AG09309 (cell line): ENCODE measurements at regions not wholly inside any gene's neighbourhood (a gene's known extent, or its start where the extent isn't known, plus 50 kb on each side); places are given as distances from the start of the nearest gene placed in this dataset.

ENCODE experiments used
- DNase-seq: peaks from one replicate; pipeline ENCODE4 v3.0.0-alpha.2; 2010; ENCODE audit warnings: low read depth
- H3K4me3 ChIP-seq: 2 replicates; pipeline ENCODE4 v1.5.1; 2011; ENCODE audit warnings: mild to moderate bottlenecking, low read depth, low read length, moderate library complexity; ENCODE audit not compliant: control insufficient read depth
- TF ChIP-seq, protein P1 (sequence below): IDR thresholded peaks from 2 replicates; pipeline ENCODE4 v1.5.1; 2011; ENCODE audit warnings: mild to moderate bottlenecking, low read depth, low read length, inconsistent platforms; ENCODE audit not compliant: insufficient read depth, control insufficient read depth; ENCODE audit errors: missing control alignments

DNA sequence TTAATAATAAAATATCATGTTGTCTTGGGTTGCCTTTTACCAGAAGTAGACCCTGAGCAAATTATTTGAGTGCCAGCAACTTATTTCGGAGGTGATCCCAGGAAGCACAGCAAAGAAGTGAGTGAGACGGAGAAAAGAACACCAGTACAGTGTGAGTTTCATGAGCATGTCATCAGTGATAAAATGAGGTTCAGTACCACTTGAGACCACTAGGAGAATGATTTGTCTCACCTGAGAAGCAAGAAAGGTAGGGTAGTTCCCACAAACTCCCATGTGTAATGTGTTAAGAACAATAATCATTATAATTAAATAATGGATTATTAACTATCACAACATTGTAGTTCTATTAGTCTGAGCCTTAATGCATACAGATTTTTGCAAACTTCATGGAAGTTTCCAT, 112.8 kb upstream of the DMD start:
- H3K4me3 ChIP-seq: no peak overlapping the region
- TF ChIP-seq, protein P1, sequence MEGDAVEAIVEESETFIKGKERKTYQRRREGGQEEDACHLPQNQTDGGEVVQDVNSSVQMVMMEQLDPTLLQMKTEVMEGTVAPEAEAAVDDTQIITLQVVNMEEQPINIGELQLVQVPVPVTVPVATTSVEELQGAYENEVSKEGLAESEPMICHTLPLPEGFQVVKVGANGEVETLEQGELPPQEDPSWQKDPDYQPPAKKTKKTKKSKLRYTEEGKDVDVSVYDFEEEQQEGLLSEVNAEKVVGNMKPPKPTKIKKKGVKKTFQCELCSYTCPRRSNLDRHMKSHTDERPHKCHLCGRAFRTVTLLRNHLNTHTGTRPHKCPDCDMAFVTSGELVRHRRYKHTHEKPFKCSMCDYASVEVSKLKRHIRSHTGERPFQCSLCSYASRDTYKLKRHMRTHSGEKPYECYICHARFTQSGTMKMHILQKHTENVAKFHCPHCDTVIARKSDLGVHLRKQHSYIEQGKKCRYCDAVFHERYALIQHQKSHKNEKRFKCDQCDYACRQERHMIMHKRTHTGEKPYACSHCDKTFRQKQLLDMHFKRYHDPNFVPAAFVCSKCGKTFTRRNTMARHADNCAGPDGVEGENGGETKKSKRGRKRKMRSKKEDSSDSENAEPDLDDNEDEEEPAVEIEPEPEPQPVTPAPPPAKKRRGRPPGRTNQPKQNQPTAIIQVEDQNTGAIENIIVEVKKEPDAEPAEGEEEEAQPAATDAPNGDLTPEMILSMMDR: no peak
- no peak for DNase-seq

- TF ChIP-seq, protein P1: no peak
- no peak overlapping the region for H3K4me3 ChIP-seq
- DNase-seq: no peak
These were observed 96.6 kb upstream of the DMD start for GRCh38 chrX:33307911-33308354.

DNA sequence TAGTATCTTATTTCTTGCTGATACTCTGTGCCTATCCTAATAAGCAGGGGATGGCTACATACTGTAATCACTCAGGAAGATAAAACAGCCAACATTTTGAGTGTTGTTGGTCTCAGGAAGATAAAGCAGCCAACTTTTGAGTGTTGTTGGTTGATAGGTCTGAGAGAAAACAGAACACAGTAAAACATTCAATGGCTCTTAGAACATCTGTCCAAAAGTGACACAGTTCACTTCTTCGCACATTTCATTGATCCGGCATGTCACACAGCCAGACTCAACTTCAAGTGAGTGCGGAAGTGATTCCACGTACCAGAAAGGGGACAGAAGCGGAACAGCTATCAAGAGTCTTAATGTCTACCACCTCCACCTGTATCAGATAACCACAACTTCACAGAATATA, 87.3 kb upstream of the DMD start:
- TF ChIP-seq, protein P1: no peak
- H3K4me3 ChIP-seq: no peak overlapping the region
- no peak for DNase-seq

DNA sequence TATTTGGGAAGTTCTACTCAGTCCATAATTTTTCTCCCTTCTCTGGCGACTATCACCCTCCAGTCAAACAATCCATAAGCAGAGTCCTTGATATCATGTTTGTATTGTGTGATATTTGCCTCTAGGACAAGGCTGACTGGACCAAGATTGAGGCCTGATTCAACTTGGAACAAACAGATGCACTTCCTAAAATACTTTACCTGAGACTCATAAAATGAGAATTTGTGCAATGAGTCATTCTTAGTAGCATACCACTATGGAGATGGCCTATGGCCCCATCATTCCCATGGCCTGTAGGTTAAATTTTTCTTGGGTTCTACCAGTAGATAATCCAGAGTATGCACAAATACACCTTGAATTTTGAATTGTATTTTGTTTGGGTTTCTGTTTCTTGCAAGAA, 74.2 kb upstream of the DMD start:
- DNase-seq: no peak
- TF ChIP-seq, protein P1: no peak
- no peak overlapping the region for H3K4me3 ChIP-seq

- no peak overlapping the region for H3K4me3 ChIP-seq
- TF ChIP-seq, protein P1: no peak
- no peak for DNase-seq
These were observed 65.7 kb upstream of the DMD start for GRCh38 chrX:33277046-33277445.

DNA sequence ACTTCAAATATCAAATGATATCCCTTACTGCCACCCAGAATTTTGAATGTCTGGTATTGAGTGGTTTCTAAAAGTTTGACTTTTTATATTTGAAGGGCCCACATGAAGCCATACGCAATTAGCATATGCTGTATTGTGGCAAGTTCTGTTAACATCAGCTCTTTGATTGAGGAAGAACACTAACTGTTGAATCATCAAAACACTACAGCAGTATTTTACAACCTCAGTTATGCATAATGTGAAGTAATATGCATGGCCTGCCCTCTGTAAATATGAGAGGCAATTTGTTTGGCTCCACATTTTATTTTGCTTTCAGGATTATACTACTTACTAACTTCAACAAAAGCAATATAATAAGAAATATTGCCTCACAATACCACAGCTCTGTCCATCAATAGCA, 62.2 kb upstream of the DMD start:
- DNase-seq: no peak
- no peak overlapping the region for H3K4me3 ChIP-seq
- TF ChIP-seq, protein P1: no peak

GRCh38 chrX:33272986-33273385, 61.6 kb upstream of the DMD start:
- TF ChIP-seq, protein P1: no peak
- H3K4me3 ChIP-seq: no peak overlapping the region
- DNase-seq: no peak
